Right ventricle myocardium superior (tissue), 1 donor: ENCODE measurements at regions not wholly inside any gene's neighbourhood (a gene's known extent, or its start where the extent isn't known, plus 50 kb on each side); places are given as distances from the start of the nearest gene placed in this dataset.
A peak's percentile ranks its signal among the peaks of the same experiment; 100 is the strongest.

ENCODE experiments used
- ATAC-seq: fragments of 200-7000 bp; cut with Tn5 transposase; one replicate; pipeline ENCODE4 v1.9.1; 2020; ENCODE audit warnings: mild to moderate bottlenecking; ENCODE audit not compliant: poor library complexity
- DNase-seq: peaks from one replicate; pipeline ENCODE4 v3.0.0-alpha.2; 2020
- intact Hi-C: fragments of 100-400 bp; cut with DNase I; formaldehyde crosslinking; loops from one replicate; pipeline ENCODE4 v1.11.2; 2022
- donor health status: DM: no; HTN: yes; CAD: no; lungs with severe emphysema.

- DNase-seq: no peak
These were observed 135.6 kb upstream of the CACNA1E start for GRCh38 chr1:181347495-181348390.

DNA sequence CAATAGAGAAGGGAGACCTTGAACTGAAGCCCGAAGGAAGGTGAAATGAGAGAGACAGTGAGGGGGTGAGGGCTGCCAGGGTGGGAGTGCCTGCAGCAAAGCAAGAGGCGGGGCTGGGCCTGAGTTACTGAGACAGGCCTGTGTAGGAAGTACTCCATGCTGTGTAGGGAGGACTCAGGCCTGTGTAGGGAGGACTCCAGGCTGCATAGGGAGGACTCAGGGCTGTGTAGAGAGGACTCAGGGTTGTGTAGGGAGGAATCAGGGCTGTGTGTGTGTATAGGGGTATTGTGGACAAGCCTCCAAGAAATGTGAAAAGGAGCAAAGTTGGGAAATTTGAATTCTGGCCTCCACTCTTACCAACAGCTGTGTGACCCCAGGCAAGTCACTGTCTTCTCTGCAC, 133.8 kb upstream of the CACNA1E start:
- no peak for ATAC-seq
- intact Hi-C loops: no loop called here
- no peak for DNase-seq

More at GRCh38 chr1:181347495-181348390, 135.6 kb upstream of the CACNA1E start:
- ATAC-seq: no peak
- intact Hi-C loops: no loop called here

GRCh38 chr1:181350131-181350530, 133.2 kb upstream of the CACNA1E start:
- ATAC-seq (no peak), DNase-seq (no peak)
- intact Hi-C loops: no loop called here

DNA sequence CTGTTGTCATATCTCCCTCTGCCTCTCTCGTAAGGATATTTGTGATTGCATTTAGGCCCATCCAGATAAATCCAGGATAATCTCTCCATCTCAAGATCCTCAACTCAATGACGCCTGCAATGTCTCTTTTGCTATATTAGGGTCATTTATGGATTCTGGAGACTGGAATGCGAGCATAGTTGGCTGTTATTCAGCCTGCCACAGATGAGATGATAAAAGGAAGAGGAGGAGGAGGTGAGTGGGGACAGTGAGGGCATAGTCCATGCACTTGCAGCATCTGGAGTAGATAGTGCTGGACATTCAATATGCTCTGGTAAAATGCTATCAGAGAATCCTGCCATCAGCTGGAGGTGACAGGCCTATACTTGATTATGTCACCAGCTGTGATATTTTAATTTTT, 131.6 kb upstream of the CACNA1E start:
- intact Hi-C loops: no loop called here
- DNase-seq (no peak), ATAC-seq (no peak)

DNA sequence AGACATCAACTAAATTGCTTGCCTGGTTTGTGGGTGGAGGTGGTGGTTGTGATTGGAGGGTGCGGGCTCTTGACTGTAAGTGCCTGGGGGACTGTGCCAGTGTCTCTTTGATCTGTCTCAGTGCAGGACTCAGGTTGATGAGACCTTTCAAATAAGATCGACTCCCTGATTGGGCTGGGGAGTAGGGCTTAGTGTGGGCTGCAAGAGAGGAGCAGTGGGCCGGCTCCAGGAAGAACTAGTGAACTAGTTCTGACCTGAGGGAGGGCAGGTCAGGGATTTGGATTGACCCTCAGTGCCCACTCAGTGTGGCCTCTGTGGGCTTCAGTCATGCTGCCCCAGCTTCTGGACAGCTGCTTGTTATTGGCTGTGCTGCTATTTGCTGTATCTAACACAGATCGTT, 130.6 kb upstream of the CACNA1E start:
- DNase-seq (no peak), ATAC-seq (no peak)
- intact Hi-C loops: no loop called here

DNA sequence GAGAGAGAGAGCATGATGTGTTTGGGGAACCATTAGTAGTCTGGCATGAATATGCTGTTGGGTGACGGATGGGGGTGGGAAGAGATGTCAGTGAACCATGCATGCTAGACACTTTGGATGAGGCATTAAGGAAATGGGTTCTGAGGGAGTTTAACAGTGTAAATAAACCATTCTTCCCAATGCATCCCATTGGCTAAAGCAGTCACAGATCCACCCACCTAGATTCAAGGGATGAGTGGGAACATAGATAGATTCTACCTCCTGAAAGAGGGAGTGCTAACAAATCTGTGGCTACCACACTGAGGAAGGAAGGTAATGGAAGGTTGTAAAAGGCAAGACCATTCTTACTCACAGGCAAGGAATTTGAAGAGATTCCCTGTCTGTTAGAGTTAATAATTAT, 129.8 kb upstream of the CACNA1E start:
- intact Hi-C loops: no loop called here
- no peak for ATAC-seq

DNA sequence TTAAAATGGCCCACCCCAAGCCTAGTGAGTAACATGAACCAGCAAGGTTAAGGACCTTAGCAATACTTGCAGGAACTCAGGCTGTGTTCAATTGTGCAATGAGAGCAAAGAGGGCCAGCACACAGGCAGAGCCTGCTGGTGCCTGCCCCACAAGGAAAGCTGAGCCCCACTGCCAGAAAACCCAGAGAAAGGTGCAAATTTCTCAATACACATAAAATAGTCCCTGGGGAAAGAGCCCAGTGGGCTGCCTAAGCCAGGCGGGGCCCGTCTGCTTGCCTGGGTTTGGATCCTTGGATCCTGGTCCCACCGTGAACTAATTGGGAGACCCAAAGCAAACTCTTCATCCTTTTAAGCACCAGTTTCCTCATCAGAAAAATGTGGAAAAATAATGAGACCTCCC, 128.5 kb upstream of the CACNA1E start:
- intact Hi-C loops: no loop called here
- DNase-seq (no peak), ATAC-seq (no peak)

More for the DNA sequence above, 129.8 kb upstream of the CACNA1E start:
- DNase-seq: no peak

DNA sequence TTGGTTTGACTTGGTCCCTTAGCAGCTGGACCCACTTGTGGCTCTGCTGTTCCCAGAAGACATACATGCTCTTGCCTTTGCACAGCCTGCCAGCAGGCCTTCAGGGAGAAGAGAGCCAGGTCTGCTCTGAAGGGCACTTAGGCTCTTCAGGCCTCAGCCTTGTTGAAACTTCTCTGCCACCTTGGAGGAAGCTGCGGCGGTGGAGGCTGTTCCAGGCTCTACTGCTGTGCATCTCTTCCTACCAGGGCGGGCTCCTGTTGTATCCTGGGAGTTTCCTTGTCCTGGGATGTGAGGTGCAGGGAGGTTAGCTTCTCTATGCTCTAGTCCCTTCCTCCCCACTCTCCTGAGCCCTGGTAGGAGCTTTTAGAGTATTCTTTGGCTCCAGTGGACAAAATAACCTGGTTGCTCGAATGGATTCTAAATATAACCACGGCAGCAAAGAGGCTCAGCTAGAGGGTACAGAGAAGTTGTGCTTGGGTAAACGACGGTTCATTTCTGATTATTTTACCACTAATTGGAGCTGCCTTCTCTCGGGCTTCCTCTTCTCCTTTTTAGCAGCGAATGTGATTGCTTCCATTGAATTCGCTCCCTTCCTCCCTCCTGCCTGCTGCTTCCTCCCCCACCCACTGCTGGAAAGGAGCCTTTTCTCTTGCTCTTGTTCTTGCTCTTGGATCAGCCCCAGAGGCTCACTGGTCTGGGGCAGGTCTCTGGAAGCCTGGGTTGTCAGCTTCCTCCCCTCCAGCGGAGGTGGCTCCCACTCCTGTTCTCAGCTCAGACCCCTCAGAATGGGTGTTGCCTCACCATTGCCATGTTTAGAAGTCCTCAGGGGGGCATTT, 126.6 kb upstream of the CACNA1E start:
- DNase-seq (no peak), ATAC-seq (peak; percentile 83)
- intact Hi-C loops: no loop called here

GRCh38 chr1:181359012-181359411, 124.3 kb upstream of the CACNA1E start:
- DNase-seq: no peak
- intact Hi-C loops: no loop called here
- no peak for ATAC-seq

DNA sequence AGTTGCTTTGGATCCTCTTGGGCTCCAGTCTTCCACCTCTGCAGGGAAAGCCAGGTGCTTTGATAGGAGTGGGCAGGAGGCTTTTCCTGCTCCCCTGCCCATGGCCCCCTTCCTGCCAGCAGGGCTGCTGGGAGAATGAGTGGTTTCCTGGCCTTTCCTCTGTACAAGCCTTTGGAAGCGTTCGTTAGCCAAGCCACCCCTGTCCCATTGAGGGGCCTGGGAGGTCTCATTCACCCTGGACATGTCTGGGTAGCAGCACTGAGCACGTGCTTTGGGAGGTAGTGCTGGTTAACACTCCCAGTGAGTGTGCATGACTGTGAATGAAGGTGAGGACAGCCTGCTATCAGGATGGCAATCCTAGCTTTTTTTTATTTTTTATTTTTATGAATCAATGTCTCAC, 118.5 kb upstream of the CACNA1E start:
- ATAC-seq: no peak
- intact Hi-C loops: no loop called here
- DNase-seq: no peak

- ATAC-seq (no peak), DNase-seq (no peak)
- intact Hi-C loops: no loop called here
These were observed 116.4 kb upstream of the CACNA1E start for GRCh38 chr1:181366910-181367309.

DNA sequence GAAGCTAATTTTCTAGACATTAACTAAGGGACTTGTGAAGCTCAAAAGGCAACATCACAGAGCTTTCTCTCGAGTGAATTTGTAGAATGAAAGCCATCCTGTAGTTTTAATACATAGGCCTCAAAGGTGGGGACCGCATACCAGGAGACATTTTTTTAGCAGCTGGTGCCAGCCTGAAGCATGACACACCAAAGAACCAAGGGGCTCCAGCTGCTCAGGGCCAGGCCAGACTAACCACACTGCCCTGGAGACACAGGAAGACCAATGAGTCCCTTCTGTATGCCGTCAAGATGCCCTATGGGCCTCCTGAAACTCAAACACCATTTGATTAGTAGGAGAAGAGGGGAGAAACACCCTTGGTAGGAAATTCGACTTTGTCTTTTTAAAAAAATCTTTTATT, 113.9 kb upstream of the CACNA1E start:
- DNase-seq: no peak
- ATAC-seq: no peak
- intact Hi-C loops: no loop called here

GRCh38 chr1:181383695-181384094, 99.6 kb upstream of the CACNA1E start:
- no peak for ATAC-seq
- DNase-seq: no peak
- intact Hi-C loops: no loop called here

- intact Hi-C loops: no loop called here
- no peak for DNase-seq
- peak; percentile 66 for ATAC-seq
These were observed 97.0 kb upstream of the CACNA1E start for GRCh38 chr1:181386340-181386739.

DNA sequence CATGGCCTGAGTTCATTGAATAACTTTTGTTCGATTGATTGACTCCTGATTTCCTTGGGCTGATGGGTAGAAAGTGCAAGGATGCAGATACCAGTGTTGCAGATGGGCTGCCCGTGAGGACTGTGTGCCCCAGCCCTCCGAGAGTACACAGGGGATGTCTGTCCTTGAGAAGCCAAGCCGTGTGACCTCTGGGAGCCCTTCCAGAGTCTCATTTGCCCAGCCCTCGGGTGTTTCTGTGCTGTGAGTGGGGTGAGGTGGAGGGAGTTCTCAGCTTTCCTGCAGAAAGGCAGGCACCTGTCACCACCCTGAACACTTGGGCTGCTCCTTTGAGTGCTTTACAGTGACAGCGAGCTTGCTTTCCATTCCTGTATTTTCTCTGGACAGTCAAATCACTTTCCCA, 96.4 kb upstream of the CACNA1E start:
- no peak for DNase-seq
- intact Hi-C loops: no loop called here
- peak; percentile 53 for ATAC-seq

GRCh38 chr1:181387702-181388101, 95.6 kb upstream of the CACNA1E start:
- intact Hi-C loops: no loop called here
- DNase-seq (no peak), ATAC-seq (no peak)

- ATAC-seq (no peak), DNase-seq (no peak)
- intact Hi-C loops: no loop called here
These were observed 92.8 kb upstream of the CACNA1E start for GRCh38 chr1:181390410-181391077.

DNA sequence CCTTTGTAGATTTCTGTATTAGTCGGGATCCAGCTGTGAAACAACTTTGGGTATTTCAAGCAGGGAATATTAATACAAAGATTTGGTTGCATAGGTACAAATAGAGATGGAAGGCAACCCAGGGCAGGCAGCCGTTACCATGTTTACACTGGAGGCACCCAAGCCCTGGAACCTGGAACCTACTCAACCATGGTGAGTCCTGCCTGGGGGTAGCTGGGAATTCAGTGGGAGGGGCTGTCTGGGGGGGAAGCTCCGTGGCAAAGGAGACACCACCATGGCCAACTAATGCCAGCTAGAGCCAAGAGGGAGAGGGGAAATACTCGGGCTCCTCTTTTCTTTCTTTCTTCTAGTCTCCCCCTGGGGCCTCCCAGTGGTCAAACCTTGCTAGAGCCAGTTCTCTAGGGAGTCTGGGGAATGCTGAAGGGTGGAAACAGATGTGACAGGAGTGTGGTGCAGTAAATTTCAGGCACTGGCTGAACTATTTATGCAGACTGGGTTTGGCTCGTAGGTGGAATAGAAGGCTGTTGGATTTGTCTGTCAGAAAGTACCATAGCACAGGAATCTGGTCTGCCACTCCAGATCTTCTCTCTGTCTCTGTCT, 91.9 kb upstream of the CACNA1E start:
- intact Hi-C loops: no loop called here
- ATAC-seq: no peak
- DNase-seq: no peak

DNA sequence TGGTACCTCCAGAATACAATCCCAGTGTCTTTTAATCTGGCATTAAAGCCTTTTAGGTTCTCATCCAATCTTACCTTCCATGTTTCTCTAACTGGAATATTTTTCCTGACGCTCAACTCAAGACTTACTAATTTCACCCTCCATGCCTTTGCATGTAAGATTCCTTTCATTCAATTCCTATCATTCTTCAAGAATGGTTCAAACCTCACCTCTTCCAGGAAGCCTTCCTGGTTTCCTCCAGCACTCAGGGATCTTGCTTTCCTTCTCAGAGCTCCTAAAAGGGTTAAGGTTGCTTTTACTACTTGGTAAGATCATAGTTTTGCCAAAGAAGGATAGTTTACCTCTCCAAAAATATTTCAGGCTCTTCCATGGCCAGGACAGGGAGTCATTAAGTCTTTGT, 91.2 kb upstream of the CACNA1E start:
- ATAC-seq (no peak), DNase-seq (no peak)
- intact Hi-C loops: no loop called here
